Stimulated activated CD4-positive, alpha-beta T cell treated with anti-CD3 and anti-CD28 coated beads, Interleukin-4, amount 100 ng/mL, for 24 hours (primary cell): ENCODE measurements at regions not wholly inside any gene's neighbourhood (a gene's known extent, or its start where the extent isn't known, plus 50 kb on each side); places are given as distances from the start of the nearest gene placed in this dataset.
"Not testable (repeated sequence)": the region's sequence is repeated elsewhere in the genome, so short reads cannot be mapped to it uniquely, and the experiment has no call there.

Source experiments
- DNase-seq: peaks from one replicate; pipeline ENCODE4 v3.0.0-alpha.2; 2020

DNA sequence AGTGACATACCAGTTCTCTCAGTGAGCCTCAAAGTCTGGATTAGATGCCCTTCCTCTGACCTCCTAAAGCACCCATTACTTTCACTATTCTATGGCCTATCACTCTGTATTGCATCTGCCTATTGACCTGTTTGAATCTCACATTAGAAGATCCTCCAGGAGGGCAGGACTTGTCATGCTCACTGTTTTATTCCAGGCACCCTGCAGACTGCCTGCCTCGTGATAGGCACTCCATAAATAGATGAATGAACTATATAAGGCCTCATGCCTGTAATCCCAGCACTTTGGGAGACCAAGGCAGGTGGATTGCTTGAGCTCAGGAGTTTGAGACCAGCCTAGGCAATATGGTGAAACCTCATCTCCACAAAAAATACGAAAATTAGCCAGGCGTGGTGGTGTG is 160.1 kb upstream of the CADM1 start:
- DNase-seq: no peak

DNA sequence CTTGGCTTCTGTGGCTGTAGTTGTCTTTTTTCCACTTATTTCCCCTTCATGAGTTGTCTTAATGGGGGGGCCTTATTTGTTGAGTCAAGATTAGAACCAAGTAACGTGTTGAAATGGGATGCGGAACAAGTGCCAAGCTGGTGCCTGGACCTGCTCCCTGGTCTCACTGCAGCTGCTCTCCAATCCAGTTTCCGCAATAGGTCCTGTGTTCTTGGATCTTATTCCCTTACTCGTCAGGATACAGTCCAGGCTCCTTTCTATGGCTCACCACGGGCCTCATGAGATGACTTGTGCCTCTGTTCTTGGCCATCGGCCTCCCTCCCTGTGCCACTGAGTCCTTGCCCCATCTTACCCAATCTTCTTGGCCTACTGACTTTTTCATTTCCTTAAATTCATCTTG is 159.6 kb upstream of the CADM1 start:
- no peak for DNase-seq

DNA sequence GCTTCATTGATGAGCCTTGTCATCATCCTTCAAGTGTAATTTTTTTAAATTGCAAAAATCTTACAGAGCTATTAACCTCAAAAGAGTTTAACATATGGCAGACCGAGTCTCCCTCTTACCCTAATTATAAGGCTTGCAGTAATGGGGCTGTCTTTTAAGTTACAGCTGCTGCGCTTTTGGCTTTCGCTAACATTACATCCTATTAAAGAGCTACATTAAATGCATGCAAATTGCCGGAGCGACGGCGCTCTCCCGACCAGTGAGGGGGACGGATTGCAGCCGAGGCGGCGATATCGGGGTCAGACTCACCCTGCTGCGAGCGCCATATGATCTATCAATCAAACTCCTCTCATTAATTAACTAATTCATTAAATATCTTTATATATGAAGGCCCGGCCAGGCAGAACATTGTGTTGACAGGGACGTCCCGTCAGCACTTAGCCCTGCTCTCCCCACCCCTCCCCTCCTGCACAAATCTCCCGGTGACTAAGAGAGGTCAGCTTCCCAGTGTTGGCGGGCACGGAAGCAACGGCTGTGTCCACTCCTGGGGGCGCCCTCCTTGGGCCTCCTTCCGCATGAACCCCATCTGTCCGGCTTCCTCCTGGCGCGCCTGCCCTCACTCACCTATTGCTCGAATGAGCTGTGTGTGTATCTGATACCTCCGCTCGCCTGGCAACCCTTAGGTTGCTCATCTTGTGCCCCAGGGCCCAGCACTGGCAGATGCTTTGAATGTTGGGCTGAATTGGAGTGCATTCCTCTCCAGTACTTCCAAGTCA is 156.0 kb upstream of the CADM1 start:
- no peak for DNase-seq

DNA sequence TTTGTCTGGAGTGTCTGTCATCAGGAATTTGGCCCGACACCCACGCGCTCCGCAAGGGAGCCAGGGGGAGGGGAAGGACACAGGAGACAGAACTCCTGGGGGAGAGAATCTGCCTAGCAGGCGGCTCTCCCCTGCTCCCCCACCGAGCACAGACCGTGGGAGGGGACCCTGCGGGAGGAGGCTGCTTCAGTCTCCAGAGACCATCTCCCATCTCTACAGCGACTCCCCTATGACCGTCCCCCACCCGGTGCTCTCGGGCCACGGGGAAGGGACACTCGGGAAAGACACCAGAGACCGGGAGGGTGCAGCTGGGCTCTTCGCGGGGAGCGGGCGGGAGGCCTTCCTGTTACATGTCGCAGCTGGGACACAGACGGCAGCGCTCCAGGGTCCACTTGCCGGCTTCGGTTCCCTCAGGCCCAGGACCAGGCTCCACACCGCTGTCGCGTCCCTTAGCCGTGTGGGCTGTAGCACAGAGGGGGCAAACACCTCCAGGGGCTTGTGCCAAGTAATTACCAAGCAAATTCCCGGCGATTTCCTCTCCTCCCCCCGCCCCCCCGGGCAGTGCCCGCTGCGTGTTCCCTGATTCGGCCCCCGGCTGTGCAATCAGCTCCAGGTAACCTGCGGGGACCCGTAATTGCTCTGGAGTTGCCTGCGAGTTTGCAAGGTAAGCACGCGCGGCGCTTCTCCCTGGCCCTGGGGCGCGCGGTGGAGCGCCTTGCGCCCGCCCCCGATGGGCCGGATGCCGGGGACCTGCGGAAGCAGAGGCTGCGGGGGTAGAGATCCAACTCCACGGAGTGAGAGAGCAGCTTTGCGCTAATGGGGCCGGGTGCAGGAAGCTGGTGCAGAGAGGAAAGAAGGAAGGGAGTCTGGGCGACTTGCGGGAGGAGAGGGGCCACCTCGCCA is 155.1 kb upstream of the CADM1 start:
- DNase-seq: no peak

DNA sequence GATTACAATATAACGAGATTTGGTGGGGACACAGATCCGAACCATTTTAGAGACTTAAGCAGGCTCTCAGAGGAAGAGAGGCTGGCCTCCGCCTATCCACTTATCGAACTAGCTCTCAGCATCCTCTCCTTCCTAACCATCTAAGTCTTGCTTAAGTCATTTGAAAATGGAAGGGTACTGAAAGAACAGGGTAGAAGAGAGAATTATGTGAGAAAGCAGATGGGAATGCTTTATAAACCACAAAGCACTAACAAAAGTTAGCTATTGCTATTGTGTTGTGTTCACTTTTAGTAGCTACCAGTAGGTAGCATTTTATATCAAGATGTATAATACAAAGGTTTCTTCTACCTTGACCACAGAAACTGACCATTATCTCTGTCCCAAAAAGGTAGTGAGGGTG is 153.4 kb upstream of the CADM1 start:
- DNase-seq: no peak

DNA sequence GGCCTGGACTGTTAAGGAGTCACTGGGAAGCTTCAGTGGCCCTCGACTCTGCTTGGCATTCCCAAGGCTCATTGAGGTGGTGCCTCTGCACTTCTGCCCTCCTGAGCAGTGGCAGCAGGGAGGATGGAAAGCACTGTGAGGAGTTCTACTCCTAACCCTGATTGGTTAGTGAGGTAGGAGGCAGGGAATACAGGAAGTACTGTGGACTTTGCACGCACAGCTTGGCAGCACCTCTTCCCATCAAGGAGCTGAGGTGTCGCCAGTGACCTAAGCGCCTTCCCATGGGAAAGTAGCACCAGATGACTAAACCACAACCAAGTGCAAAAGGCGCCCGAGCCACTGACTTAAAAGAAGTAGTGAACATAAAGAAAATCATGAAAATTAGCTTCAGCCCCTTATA is 152.5 kb upstream of the CADM1 start:
- no peak for DNase-seq

DNA sequence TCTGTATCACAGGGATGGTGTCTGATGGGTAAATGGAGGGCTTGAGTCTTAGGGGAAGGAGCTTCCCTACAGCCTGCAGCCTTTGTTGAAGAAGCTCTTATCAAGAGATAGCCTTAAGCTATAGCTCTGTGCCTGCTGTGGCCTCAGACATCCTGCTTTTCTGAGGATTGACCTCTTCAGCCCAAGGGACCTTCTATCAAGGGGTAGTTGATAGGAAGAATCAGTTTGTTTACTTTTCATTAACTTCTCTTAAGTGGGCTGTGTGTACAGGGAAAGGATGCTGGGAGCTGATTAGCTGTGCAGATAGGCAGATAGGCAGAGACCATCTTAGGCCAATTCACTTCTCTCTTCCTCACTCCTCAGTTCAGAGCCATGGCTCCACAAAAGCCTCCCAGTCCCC is 151.8 kb upstream of the CADM1 start:
- DNase-seq: no peak

DNA sequence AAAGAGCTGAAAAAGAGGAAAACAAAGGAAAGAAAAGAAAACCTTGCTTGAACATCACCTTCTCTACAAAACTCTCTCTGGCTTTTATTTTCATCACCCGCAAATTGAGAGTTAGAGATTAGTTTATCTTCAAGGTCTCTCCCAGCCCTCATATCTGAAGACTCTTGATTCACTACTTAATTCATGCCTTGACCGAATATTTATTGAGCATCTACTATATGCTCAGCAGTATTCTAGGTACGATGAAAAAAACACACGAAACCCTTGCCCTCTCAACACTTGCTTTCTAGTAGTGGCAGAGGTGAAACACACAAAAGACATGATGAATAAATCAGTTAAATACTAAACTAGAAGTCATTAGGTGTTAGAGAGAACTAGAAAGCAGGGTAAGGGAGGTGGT is 150.6 kb upstream of the CADM1 start:
- no peak for DNase-seq

DNA sequence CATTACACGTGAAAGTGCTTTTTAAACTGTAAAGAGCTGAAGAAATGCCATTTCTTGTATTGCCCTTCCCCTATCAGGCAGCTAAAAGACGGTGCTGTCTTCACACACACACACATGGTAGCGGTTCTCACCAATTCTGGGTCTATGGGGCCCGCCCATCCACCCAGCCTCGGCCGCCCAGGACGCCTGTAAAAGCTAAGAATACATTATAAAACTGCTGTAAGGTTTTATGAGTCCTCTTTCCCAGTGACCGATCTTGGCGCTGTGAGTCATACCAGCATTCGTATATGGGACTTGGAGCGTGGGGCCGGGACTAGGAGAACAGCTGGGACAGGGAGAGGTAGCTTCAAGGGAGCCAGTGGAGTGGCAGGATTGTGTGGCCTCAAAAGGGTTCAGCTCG is 149.7 kb upstream of the CADM1 start:
- no peak for DNase-seq

DNA sequence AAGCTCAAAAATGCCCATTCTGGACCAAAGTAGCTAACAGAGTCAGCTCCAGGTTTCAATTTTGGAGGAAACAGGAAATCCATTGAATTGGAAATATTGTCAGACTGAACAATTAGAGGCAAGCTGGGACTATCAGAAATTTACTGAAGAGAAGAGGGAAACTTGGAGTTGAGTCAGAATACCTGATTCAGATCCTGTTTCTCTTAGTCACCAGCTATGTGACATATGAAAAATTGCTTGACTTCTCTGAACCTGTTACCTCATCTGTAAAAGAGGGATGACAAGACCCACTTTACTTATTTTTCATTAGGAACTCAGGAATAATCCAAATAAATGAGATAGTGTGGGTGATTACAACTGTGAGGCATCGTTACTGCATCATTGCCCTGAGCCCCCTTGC is 148.9 kb upstream of the CADM1 start:
- no peak for DNase-seq

DNA sequence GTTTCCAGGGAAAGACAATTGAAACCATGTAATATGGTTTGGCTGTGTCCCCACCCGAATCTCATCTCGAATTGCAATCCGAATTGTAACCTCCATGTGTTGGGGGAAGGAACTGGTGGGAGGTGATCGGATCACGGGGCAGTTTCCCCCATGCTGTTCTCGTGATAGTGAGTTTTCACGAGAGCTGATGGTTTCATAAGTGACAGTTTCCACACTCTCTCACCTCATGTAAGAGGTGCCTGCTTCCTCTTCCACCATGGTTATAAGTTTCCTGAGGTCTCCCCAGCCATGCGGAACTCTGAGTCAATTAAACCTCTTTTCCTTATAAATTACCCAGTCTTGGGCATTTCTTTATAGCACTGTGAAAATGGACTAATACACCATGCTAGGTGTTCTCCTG is 148.3 kb upstream of the CADM1 start:
- DNase-seq: no peak

DNA sequence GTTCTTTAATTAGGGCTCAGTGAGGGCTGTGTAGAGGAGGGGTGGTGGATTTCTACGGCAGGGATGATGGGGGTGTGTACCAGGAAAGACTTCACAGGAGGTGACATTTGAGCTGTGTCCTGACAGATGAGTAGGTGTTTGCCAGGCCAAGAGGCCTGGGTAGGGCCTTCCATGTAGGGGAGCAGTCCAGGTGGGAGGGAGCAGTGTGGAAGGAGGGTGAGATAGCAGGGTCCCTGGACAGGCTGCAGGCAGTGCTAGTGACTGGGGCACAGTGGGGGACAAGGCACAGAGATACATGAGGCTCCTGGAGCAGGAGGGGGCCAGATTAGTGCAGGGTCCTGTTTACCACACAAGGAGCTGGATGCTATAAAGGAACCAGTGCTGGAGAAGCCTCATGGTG is 147.9 kb upstream of the CADM1 start:
- DNase-seq: no peak

DNA sequence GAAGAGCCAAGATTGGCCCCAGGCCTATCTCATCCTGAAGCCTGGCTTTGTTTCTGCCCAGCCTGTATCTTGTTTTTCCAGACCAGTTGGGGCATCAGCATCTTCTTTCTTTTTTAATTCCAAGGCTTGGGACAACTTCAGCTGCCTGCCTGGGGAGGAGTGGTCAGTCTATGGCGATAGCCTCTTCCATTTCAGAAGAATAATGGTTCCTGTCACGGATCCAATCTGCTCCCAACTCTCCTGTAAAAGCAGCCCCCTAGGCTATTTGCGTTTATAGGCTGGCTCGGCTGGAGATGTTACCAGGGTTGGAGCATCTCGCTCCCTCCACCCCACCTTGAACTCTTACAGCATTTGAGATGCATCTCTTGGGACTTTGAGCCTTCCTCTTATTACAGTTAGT is 145.2 kb upstream of the CADM1 start:
- no peak for DNase-seq

DNA sequence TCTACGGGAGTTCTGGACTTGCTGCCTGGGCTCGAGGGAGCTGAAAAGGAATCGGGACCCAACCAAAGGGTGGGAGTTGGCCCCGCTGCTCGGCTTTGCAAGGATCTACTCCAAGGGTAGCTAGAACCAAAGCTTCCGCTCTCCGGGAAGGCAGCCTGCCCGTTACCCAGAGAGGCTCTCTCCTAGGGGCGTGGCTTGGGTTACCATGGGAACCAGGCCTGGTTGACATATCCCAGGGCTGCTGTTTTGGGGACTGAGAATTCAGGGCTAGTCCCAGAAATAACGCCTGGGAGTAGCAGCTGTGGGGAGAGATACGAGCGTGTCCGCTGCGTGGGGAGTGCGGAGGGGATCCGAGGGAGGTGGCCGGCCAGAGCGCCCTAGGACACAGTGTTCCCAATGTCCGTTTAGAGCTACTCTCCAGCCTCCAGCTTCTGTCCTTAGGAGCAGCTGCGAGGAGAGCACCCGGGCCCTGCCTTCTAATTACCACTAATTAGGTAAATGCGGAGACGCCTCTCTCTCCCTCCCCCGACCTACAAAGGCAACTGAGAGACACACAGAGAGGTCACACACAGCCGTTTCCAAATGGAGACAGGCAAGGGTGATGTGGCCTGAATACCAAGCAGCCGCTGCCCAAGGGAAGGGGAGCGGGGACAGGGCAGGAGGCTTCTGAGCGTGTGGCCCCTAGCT is 141.6 kb upstream of the CADM1 start:
- no peak for DNase-seq

DNA sequence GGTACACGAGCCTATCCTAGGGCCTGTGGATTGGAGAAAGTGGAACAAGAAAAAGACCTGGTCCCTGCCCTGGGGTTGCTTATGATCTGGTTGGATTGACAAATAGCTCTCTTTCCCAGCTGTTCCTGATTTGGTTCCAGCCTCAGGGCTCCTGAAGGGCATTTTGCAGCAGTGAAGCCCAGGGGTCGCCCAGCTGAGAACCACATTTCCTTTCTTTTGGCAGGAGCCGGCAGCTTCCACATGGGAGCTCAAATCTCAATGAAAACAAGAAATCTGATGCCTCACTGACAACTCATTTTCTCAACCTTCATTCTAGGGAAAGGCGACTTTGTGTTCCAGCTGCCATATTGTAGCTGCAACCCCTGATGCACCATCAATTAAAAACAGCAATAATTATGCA is 140.6 kb upstream of the CADM1 start:
- no peak for DNase-seq

DNA sequence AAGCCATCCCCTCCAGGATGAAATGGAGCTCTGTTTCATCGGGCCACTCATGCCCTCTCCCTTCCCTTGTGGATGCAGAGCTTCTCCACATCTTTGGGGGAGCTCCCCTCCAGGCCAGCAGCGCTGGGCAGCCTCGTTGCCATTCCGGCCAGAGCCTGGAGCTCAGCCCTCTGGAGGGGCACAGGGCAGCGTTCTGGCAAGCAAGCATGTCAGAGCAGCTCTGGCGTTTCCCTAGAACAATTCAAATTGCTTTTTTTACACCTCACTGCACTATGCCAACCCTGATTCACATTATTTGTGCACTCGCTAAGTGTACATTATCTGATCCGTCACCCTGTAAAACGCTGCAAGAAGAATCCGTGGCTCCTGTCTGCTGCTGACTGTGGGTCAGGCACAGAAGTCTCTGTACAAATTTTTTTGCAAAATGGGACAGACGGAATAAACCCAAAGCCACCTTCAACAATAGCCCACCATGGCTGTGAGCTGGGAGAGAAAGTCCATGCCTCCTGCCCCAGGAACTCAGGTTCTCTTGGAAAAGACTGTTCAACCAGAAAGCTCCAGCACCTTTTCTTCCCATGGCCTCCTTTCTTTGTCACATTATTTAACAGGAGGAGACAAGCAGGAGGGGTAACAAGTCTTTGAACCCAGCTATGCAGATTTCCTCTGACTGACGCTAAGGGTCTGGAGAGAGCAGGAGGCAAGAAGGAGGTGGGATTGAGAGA is 139.5 kb upstream of the CADM1 start:
- no peak for DNase-seq

DNA sequence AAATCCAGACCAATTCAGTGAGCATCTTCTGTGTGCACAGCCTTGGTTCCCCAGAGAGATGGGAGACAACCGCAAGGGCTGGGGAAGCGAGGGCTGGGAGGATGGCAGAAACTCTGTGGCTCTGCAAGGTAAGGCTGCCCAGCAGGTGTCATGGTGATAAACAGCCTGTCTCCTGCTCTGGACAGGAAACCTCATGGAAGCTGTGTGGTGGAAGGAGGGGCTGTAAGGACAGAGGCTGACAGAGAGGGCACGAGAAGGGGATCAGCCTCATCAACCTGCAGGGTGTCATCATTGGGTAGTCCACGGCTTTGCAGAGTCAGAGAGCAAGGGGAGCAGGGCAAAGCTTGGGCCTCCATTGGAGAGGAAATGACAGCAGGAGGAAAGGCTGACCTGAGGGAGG is 138.4 kb upstream of the CADM1 start:
- DNase-seq: no peak

DNA sequence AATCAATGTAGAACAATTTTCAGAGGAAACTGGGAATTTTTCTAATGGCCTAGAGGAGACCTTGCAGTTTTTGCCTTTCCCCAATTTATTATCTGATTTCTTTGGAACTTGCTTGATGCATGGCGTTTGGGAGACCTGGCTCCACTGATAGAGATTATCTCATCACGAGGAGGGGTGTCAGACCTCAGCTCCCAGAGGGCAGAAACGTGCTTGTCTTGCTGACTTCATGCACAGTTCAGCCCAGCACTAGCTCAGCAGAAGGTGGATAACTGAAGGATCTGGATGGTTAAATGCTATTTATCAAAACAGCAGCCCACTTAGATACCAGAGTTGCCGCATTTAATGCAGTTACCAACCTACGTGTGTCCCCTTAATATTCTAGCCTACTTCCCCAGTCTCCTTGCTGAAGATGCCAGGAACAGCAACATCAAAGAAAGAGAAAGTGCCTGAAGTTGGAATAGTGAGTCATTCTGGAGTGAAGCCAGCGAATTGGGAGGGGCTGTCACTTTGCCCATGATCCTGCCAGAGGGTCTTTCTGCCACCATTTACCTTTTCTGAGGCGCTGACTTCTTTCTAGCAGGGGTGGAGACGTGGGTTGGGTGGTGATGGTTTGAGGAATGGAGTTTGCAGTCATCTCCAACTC is 133.5 kb upstream of the CADM1 start:
- DNase-seq: no peak

DNA sequence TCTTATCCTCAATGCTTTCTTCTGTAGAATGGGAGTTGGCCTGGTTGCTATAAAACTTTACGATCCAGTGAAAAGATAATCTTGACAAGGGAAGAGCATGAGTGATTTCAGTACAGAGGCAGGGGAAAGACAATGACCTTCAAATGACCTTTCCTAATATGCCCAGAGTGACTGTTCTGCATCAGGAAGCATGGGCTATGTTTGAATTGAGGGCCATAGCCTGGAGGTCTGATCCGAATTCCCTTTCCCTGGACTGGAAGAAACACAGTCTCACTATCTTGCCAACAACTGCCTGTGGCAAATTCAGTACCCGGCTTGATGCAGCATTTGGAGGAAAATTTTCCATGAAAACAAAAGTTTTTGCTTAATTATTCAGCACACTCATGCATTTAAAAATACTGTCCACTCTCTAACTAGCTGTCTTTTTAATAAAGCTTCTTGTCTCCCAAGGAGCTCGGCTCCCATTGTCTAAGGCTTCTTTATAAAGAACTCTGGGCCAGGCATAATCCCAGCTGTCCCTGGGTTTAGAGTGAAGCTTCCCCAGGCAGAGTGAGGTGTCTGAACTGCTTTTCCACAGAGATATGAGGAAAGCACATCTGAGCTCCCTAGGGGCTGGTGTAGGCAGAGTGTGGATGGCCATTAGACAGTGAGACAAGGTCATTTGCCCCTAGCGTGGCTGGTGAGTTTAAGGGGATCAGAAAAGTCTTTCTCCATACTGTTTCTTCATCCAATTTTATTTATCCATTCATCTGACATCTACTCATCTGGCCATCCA is 132.7 kb upstream of the CADM1 start:
- no peak for DNase-seq

DNA sequence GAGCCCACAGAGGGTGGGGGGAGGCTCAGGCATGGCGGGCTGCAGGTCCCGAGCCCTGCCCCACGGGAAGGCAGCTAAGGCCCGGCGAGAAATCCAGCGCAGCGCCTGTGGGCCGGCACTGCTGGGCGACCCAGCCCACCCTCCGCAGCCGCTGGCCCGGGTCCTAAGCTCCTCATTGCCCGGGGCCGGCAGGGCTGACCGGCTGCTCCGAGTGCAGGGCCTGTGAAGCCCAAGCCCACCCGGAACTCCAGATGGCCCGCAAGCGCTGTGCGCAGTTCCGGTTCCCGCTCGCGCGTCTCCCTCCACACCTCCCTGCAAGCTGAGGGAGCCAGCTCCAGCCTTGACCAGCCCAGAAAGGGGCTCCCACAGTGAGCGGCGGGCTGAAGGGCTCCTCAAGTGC is 129.8 kb upstream of the CADM1 start:
- not testable (repeated sequence) for DNase-seq

DNA sequence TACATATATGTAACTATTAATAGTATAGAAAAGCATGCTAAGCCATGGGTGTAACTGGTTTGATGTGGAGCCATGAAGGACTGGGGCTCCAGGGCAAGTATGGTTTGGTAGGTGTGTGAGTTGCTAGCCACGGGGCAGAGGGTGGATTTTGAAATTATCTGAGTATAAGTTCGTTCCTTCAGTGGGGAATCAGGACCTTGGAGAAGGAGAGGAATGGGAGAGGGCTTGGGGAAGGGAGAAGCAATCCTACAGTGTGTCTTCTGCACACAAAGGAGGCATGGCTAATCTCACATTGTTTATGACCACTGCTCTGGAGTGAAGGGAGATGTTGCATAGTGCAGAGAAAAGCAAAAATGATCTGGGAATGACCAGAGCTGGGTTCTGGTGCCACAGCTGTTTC is 127.8 kb upstream of the CADM1 start:
- no peak for DNase-seq

DNA sequence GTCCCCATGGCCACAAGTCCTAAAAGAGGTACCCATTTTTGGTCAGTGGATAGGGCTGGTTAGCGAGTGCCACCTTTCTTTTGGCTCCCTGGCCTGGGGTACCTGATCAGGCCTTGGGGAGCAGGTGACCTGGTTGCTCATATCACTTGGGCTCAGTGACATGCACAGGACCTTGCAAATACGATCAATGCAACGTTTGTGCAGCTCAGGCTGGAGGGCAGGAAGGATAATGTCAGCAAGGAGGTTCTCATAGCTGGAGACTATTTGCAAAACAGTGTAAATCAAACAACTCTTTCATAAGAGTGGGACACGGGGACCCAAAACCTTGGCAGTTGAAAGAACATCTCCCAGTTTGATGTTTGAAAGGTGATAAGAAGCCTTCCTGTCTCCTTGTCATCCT is 127.4 kb upstream of the CADM1 start:
- DNase-seq: no peak
